HEK293 (cell line): ENCODE measurements at regions not wholly inside any gene's neighbourhood (a gene's known extent, or its start where the extent isn't known, plus 50 kb on each side); places are given as distances from the start of the nearest gene placed in this dataset.

Source experiments
- CTCF ChIA-PET: fragments of 350-600 bp; formaldehyde crosslinking; extraction: SDS; loops from one replicate; lab custom pipeline; 2021; ENCODE audit warnings: antibody characterized with exemption; lab: Yijun Ruan, JAX
- POLR2A ChIA-PET: fragments of 300-600 bp; formaldehyde crosslinking; extraction: SDS; loops from one replicate; lab custom pipeline; 2020; ENCODE audit warnings: antibody characterized with exemption, inconsistent platforms; lab: Yijun Ruan, JAX
- H3K27ac ChIP-seq: fragments of 200-500 bp; sonication (Bioruptor generic); 2 replicates; pipeline ENCODE4 v1.5.1; 2014; ENCODE audit warnings: low read depth, low read length, control low read depth, inconsistent platforms; ENCODE audit errors: extremely low read depth
- H3K36me3 ChIP-seq, 2 experiments: fragments of 200-500 bp in 1 of 2; sonication (Bioruptor generic) in 1 of 2; 1 replicate in 1 of 2; 2 replicates in 1 of 2; pipeline ENCODE4 v1.5.1; 2014 to 2017; ENCODE audit warnings: inconsistent platforms in 2 of 2, low read length in 2 of 2; ENCODE audit not compliant: control insufficient read depth in 2 of 2, insufficient read depth in 1 of 2
- H3K4me1 ChIP-seq: fragments of 200-500 bp; sonication (Bioruptor generic); 2 replicates; pipeline ENCODE4 v1.5.1; 2014; ENCODE audit warnings: mild to moderate bottlenecking, low read length, inconsistent platforms; ENCODE audit not compliant: control insufficient read depth, insufficient read depth
- H3K4me3 ChIP-seq: 2 replicates; pipeline ENCODE4 v1.5.1; 2011; ENCODE audit warnings: low read depth, mild to moderate bottlenecking, control low read depth, low read length, moderate library complexity
- H3K9me3 ChIP-seq: fragments of 200-500 bp; sonication (Bioruptor generic); 2 replicates; pipeline ENCODE4 v1.5.1; 2014; ENCODE audit warnings: low read depth, low read length, inconsistent platforms; ENCODE audit not compliant: control insufficient read depth, insufficient read depth
- GLI2 ChIP-seq: fragments of 450-650 bp; formaldehyde crosslinking; IDR thresholded peaks from 2 replicates; pipeline ENCODE4; 2017; ENCODE audit warnings: missing biosample characterization, missing genetic modification characterization, low read depth, borderline replicate concordance
- PRDM1 ChIP-seq: fragments of 450-650 bp; formaldehyde crosslinking; IDR thresholded peaks from 2 replicates; pipeline ENCODE4; 2016; ENCODE audit warnings: missing biosample characterization, missing genetic modification characterization
- PRDM10 ChIP-seq: fragments of 450-650 bp; formaldehyde crosslinking; IDR thresholded peaks from 2 replicates; pipeline ENCODE4 v1.5.1; 2016; ENCODE audit warnings: missing biosample characterization, missing genetic modification characterization
- SCRT1 ChIP-seq: fragments of 450-650 bp; formaldehyde crosslinking; IDR thresholded peaks from 2 replicates; pipeline ENCODE4 v1.5.1; 2016; ENCODE audit warnings: missing biosample characterization, missing genetic modification characterization, borderline replicate concordance
- TRIM28 ChIP-seq: IDR thresholded peaks from 2 replicates; pipeline ENCODE4 v1.6.1; 2011; ENCODE audit warnings: low read length, control low read depth, borderline replicate concordance
- ZBTB21 ChIP-seq: fragments of 450-650 bp; formaldehyde crosslinking; IDR thresholded peaks from 2 replicates; pipeline ENCODE4 v1.5.1; 2017; ENCODE audit warnings: missing biosample characterization, missing genetic modification characterization
- ZBTB26 ChIP-seq: fragments of 450-650 bp; formaldehyde crosslinking; optimal IDR thresholded peaks from 2 replicates; pipeline ENCODE3; 2016; ENCODE audit warnings: missing biosample characterization, mild to moderate bottlenecking, missing genetic modification characterization
- ZBTB49 ChIP-seq: fragments of 450-650 bp; formaldehyde crosslinking; IDR thresholded peaks from 2 replicates; pipeline ENCODE4 v1.5.1; 2016; ENCODE audit warnings: missing biosample characterization, missing genetic modification characterization, low read depth
- ZFP37 ChIP-seq: fragments of 450-650 bp; formaldehyde crosslinking; IDR thresholded peaks from 2 replicates; pipeline ENCODE4 v1.5.1; 2016; ENCODE audit warnings: missing biosample characterization, missing genetic modification characterization
- ZNF221 ChIP-seq: fragments of 450-650 bp; formaldehyde crosslinking; IDR thresholded peaks from 2 replicates; pipeline ENCODE4 v1.5.1; 2017; ENCODE audit warnings: missing biosample characterization, missing genetic modification characterization, borderline replicate concordance
- ZNF335 ChIP-seq: fragments of 450-650 bp; formaldehyde crosslinking; conservative IDR thresholded peaks from 2 replicates; pipeline ENCODE4 v1.5.1; 2016; ENCODE audit warnings: missing biosample characterization, missing genetic modification characterization
- ZNF350 ChIP-seq: fragments of 450-650 bp; formaldehyde crosslinking; IDR thresholded peaks from 2 replicates; pipeline ENCODE4 v1.5.0; 2017; ENCODE audit warnings: missing biosample characterization, mild to moderate bottlenecking, missing genetic modification characterization
- ZNF394 ChIP-seq: fragments of 450-650 bp; formaldehyde crosslinking; IDR thresholded peaks from 2 replicates; pipeline ENCODE4 v1.5.1; 2016; ENCODE audit warnings: missing biosample characterization, missing genetic modification characterization, mild to moderate bottlenecking, moderate library complexity, borderline replicate concordance
- ZNF48 ChIP-seq: fragments of 450-650 bp; formaldehyde crosslinking; IDR thresholded peaks from 2 replicates; pipeline ENCODE4 v1.5.1; 2016; ENCODE audit warnings: missing biosample characterization, missing genetic modification characterization
- ZNF513 ChIP-seq: fragments of 450-650 bp; IDR thresholded peaks from 2 replicates; pipeline ENCODE4 v1.5.1; 2018; ENCODE audit warnings: missing biosample characterization, missing genetic modification characterization
- ZNF544 ChIP-seq: fragments of 450-650 bp; formaldehyde crosslinking; IDR thresholded peaks from 2 replicates; pipeline ENCODE4 v1.5.0; 2017; ENCODE audit warnings: missing biosample characterization, missing genetic modification characterization
- ZNF561 ChIP-seq: fragments of 450-650 bp; IDR thresholded peaks from 2 replicates; pipeline ENCODE4 v1.5.1; 2018; ENCODE audit warnings: missing biosample characterization, missing genetic modification characterization, borderline replicate concordance
- ZNF654 ChIP-seq: fragments of 450-650 bp; formaldehyde crosslinking; IDR thresholded peaks from 2 replicates; pipeline ENCODE4 v1.5.1; 2016; ENCODE audit warnings: low read depth, missing biosample characterization, missing genetic modification characterization
- ZNF658 ChIP-seq: fragments of 450-650 bp; formaldehyde crosslinking; IDR thresholded peaks from 2 replicates; pipeline ENCODE4; 2016; ENCODE audit warnings: missing biosample characterization, missing genetic modification characterization
- ZSCAN23 ChIP-seq: fragments of 450-650 bp; formaldehyde crosslinking; IDR thresholded peaks from 2 replicates; pipeline ENCODE4 v1.5.1; 2016; ENCODE audit warnings: missing biosample characterization, missing genetic modification characterization
- ZSCAN5A ChIP-seq: fragments of 450-650 bp; formaldehyde crosslinking; IDR thresholded peaks from 2 replicates; pipeline ENCODE4 v1.5.1; 2016; ENCODE audit warnings: missing biosample characterization, missing genetic modification characterization
- TF ChIP-seq, protein P1 (sequence below): fragments of 450-650 bp; formaldehyde crosslinking; IDR thresholded peaks from 2 replicates; pipeline ENCODE4 v1.5.1; 2016; ENCODE audit warnings: missing biosample characterization, missing genetic modification characterization
- TF ChIP-seq, protein P2 (sequence below): fragments of 450-650 bp; formaldehyde crosslinking; IDR thresholded peaks from 2 replicates; pipeline ENCODE4 v1.5.1; 2016; ENCODE audit warnings: missing biosample characterization, missing genetic modification characterization, low read depth

GRCh38 chr21:16534408-16535101, 804.8 kb downstream of the USP25 start:
- Histone ChIP-seq H3K36me3 (no peaks in the 10 kb centered on the region), H3K4me3 (no peak overlapping the region), H3K27ac (peak overlapping the region; percentile 44; the same call in 1 of the 2 replicates), H3K9me3 (no peaks in the 10 kb centered on the region; the same call in 1 of the 2 replicates), H3K4me1 (peaks cover 13% of the 10 kb centered on the region; the same call in 1 of the 2 replicates)
- ChIA-PET CTCF (no interaction called here), POLR2A (no interaction called here)
- TF ChIP-seq ZSCAN5A (tag by site-specific recombination) (no peak), ZFP37 (no peak), TRIM28 (0 out of 2 replicates have a peak, but pooled peaks have one; percentile 24), ZNF658 (tag by site-specific recombination) (no peak), ZNF350 (no peak), SCRT1 (no peak), ZBTB21 (tag by site-specific recombination) (0 out of 2 replicates have a peak, but pooled peaks have one; percentile 25), ZNF394 (tag by site-specific recombination) (peak; percentile 15; the same call in 1 of the 2 replicates), ZNF544 (no peak), ZNF48 (tag by site-specific recombination) (no peak), ZNF513 (tag by site-specific recombination) (no peak), ZSCAN23 (tag by site-specific recombination) (peak; percentile 37; the same call in 1 of the 2 replicates), ZBTB49 (tag by site-specific recombination) (0 out of 2 replicates have a peak, but pooled peaks have one; percentile 27), ZNF221 (no peak), PRDM1 (tag by site-specific recombination) (no peak), PRDM10 (tag by site-specific recombination) (peak; percentile 85), ZBTB26 (no peak), ZNF654 (tag by site-specific recombination) (no peak), ZNF335 (peak; percentile 35), GLI2 (tag by site-specific recombination) (no peak), ZNF561 (tag by site-specific recombination) (no peak)
- TF ChIP-seq, protein P1, sequence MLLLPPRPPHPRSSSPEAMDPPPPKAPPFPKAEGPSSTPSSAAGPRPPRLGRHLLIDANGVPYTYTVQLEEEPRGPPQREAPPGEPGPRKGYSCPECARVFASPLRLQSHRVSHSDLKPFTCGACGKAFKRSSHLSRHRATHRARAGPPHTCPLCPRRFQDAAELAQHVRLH (tag by site-specific recombination), result no peak
- TF ChIP-seq, protein P2, sequence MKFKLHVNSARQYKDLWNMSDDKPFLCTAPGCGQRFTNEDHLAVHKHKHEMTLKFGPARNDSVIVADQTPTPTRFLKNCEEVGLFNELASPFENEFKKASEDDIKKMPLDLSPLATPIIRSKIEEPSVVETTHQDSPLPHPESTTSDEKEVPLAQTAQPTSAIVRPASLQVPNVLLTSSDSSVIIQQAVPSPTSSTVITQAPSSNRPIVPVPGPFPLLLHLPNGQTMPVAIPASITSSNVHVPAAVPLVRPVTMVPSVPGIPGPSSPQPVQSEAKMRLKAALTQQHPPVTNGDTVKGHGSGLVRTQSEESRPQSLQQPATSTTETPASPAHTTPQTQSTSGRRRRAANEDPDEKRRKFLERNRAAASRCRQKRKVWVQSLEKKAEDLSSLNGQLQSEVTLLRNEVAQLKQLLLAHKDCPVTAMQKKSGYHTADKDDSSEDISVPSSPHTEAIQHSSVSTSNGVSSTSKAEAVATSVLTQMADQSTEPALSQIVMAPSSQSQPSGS (tag by site-specific recombination), result no peak
